HepG2 (cell line): ENCODE measurements at regions not wholly inside any gene's neighbourhood (a gene's known extent, or its start where the extent isn't known, plus 50 kb on each side); places are given as distances from the start of the nearest gene placed in this dataset.

Experiments
- GATAD1 ChIP-seq: IDR thresholded peaks from 2 replicates; pipeline ENCODE4 v1.6.1; 2016; ENCODE audit warnings: missing genetic modification reagents, missing compliant biosample characterization
- REL ChIP-seq: sonication (generic); formaldehyde crosslinking; conservative IDR thresholded peaks from 2 replicates; pipeline ENCODE4 v1.8.0; 2022; ENCODE audit warnings: mild to moderate bottlenecking, missing genetic modification reagents, moderate library complexity
- RFX3 ChIP-seq: IDR thresholded peaks from 2 replicates; pipeline ENCODE4 v1.6.1; 2016; ENCODE audit warnings: missing biosample characterization, missing genetic modification reagents
- SOX13 ChIP-seq, 3 experiments: fragments of 450-650 bp in 1 of 3; sonication (generic) in 1 of 3; formaldehyde crosslinking in 1 of 3; IDR thresholded peaks in 2 of 3; conservative IDR thresholded peaks in 1 of 3; 2 replicates each; pipeline versions ENCODE4 v1.5.0 to v1.6.1; 2016 to 2020; ENCODE audit warnings: antibody characterized with exemption in 1 of 3, mild to moderate bottlenecking in 1 of 3, missing compliant biosample characterization in 1 of 3, missing genetic modification reagents in 1 of 3, moderate library complexity in 1 of 3
- XBP1 ChIP-seq: sonication (generic); formaldehyde crosslinking; IDR thresholded peaks from 2 replicates; pipeline ENCODE4 v1.5.0; 2020; ENCODE audit warnings: missing genetic modification reagents
- ZNF282 ChIP-seq: fragments of 450-650 bp; IDR thresholded peaks from 2 replicates; pipeline ENCODE4 v1.6.1; 2018; ENCODE audit not compliant: partially characterized antibody
- ZNF350 ChIP-seq: sonication (generic); formaldehyde crosslinking; IDR thresholded peaks from 2 replicates; pipeline ENCODE4 v1.4.0; 2020; ENCODE audit warnings: mild to moderate bottlenecking, low read depth, missing genetic modification reagents, borderline replicate concordance
- TF ChIP-seq, protein P1 (sequence below): sonication (generic); formaldehyde crosslinking; IDR thresholded peaks from 2 replicates; pipeline ENCODE4 v1.5.1; 2020; ENCODE audit warnings: mild to moderate bottlenecking, missing genetic modification reagents, borderline replicate concordance
- TF ChIP-seq, protein P2 (sequence below): IDR thresholded peaks from 2 replicates; pipeline ENCODE4 v1.6.1; 2016; ENCODE audit warnings: low read depth
- TF ChIP-seq, protein P3 (sequence below): sonication (generic); formaldehyde crosslinking; IDR thresholded peaks from 2 replicates; pipeline ENCODE4 v1.4.0; 2020; ENCODE audit warnings: missing genetic modification reagents
- TF ChIP-seq, protein P4 (sequence below): IDR thresholded peaks from 2 replicates; pipeline ENCODE4 v1.6.1; 2016; ENCODE audit warnings: missing compliant biosample characterization, missing genetic modification reagents, borderline replicate concordance
- TF ChIP-seq, protein P5 (sequence below), 2 experiments: sonication (generic) in 1 of 2; formaldehyde crosslinking in 1 of 2; IDR thresholded peaks; 2 replicates each; pipeline versions ENCODE4 v1.4.0 to v1.6.1; 2016 to 2020; ENCODE audit warnings: borderline replicate concordance in 1 of 2, low read depth in 1 of 2, mild to moderate bottlenecking in 1 of 2, missing genetic modification reagents in 1 of 2

DNA sequence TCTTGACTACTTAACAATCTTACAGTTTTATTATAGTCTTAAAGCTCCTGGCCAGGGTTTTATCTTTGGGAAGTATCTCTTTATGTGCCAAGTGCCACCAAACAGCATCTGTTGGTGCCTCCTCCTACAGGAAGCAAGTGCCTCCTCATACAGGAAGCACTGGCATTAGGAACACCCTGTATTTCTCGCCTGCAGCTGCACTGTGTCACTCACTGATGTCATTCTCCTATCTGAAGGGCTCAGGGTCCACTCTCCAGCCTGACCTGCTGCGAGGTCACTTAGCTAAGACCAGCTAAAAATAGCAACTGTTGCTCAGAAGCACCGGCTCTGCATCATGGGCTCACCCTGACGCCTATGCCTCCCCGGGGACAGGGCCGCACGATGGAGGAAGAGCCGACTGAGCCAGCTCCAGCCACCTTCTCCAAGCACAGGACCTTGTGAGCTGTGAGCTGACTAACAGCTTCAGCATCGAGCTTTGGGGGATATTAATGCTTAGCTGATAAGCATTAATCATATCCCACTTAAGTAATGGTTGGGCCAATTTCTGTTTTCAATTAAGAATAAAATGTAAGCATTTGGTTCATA is 66.3 kb upstream of the CD93 start (continued):
- TF ChIP-seq, protein P1, sequence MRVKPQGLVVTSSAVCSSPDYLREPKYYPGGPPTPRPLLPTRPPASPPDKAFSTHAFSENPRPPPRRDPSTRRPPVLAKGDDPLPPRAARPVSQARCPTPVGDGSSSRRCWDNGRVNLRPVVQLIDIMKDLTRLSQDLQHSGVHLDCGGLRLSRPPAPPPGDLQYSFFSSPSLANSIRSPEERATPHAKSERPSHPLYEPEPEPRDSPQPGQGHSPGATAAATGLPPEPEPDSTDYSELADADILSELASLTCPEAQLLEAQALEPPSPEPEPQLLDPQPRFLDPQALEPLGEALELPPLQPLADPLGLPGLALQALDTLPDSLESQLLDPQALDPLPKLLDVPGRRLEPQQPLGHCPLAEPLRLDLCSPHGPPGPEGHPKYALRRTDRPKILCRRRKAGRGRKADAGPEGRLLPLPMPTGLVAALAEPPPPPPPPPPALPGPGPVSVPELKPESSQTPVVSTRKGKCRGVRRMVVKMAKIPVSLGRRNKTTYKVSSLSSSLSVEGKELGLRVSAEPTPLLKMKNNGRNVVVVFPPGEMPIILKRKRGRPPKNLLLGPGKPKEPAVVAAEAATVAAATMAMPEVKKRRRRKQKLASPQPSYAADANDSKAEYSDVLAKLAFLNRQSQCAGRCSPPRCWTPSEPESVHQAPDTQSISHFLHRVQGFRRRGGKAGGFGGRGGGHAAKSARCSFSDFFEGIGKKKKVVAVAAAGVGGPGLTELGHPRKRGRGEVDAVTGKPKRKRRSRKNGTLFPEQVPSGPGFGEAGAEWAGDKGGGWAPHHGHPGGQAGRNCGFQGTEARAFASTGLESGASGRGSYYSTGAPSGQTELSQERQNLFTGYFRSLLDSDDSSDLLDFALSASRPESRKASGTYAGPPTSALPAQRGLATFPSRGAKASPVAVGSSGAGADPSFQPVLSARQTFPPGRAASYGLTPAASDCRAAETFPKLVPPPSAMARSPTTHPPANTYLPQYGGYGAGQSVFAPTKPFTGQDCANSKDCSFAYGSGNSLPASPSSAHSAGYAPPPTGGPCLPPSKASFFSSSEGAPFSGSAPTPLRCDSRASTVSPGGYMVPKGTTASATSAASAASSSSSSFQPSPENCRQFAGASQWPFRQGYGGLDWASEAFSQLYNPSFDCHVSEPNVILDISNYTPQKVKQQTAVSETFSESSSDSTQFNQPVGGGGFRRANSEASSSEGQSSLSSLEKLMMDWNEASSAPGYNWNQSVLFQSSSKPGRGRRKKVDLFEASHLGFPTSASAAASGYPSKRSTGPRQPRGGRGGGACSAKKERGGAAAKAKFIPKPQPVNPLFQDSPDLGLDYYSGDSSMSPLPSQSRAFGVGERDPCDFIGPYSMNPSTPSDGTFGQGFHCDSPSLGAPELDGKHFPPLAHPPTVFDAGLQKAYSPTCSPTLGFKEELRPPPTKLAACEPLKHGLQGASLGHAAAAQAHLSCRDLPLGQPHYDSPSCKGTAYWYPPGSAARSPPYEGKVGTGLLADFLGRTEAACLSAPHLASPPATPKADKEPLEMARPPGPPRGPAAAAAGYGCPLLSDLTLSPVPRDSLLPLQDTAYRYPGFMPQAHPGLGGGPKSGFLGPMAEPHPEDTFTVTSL: peak; percentile 84
- TF ChIP-seq, protein P2, sequence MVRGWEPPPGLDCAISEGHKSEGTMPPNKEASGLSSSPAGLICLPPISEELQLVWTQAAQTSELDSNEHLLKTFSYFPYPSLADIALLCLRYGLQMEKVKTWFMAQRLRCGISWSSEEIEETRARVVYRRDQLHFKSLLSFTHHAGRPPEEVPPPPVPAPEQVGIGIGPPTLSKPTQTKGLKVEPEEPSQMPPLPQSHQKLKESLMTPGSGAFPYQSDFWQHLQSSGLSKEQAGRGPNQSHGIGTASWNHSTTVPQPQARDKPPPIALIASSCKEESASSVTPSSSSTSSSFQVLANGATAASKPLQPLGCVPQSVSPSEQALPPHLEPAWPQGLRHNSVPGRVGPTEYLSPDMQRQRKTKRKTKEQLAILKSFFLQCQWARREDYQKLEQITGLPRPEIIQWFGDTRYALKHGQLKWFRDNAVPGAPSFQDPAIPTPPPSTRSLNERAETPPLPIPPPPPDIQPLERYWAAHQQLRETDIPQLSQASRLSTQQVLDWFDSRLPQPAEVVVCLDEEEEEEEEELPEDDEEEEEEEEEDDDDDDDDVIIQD: peak; percentile 65; the same call in 1 of the 2 replicates
- TF ChIP-seq, protein P3, sequence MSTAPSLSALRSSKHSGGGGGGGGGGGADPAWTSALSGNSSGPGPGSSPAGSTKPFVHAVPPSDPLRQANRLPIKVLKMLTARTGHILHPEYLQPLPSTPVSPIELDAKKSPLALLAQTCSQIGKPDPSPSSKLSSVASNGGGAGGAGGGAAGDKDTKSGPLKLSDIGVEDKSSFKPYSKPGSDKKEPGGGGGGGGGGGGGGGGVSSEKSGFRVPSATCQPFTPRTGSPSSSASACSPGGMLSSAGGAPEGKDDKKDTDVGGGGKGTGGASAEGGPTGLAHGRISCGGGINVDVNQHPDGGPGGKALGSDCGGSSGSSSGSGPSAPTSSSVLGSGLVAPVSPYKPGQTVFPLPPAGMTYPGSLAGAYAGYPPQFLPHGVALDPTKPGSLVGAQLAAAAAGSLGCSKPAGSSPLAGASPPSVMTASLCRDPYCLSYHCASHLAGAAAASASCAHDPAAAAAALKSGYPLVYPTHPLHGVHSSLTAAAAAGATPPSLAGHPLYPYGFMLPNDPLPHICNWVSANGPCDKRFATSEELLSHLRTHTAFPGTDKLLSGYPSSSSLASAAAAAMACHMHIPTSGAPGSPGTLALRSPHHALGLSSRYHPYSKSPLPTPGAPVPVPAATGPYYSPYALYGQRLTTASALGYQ (CRISPR knock-in tag): no peak
- TF ChIP-seq, protein P4, sequence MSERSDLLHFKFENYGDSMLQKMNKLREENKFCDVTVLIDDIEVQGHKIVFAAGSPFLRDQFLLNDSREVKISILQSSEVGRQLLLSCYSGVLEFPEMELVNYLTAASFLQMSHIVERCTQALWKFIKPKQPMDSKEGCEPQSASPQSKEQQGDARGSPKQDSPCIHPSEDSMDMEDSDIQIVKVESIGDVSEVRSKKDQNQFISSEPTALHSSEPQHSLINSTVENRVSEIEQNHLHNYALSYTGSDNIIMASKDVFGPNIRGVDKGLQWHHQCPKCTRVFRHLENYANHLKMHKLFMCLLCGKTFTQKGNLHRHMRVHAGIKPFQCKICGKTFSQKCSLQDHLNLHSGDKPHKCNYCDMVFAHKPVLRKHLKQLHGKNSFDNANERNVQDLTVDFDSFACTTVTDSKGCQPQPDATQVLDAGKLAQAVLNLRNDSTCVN (CRISPR knock-in tag): peak; percentile 62; the same call in 1 of the 2 replicates
- TF ChIP-seq, protein P5, sequence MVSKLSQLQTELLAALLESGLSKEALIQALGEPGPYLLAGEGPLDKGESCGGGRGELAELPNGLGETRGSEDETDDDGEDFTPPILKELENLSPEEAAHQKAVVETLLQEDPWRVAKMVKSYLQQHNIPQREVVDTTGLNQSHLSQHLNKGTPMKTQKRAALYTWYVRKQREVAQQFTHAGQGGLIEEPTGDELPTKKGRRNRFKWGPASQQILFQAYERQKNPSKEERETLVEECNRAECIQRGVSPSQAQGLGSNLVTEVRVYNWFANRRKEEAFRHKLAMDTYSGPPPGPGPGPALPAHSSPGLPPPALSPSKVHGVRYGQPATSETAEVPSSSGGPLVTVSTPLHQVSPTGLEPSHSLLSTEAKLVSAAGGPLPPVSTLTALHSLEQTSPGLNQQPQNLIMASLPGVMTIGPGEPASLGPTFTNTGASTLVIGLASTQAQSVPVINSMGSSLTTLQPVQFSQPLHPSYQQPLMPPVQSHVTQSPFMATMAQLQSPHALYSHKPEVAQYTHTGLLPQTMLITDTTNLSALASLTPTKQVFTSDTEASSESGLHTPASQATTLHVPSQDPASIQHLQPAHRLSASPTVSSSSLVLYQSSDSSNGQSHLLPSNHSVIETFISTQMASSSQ (IDR thresholded peaks at IDR 0.05; ENCODE audit: low read depth): no peak
- TF ChIP-seq, protein P5 (CRISPR knock-in tag; IDR thresholded peaks at IDR 0.05; ENCODE audit: borderline replicate concordance): no peak
- TF ChIP-seq REL (CRISPR knock-in tag): no peak
- peak; percentile 50 for TF ChIP-seq RFX3
- peak; percentile 58; the same call in 1 of the 2 replicates for TF ChIP-seq GATAD1 (CRISPR knock-in tag)
- TF ChIP-seq ZNF350 (CRISPR knock-in tag): peak; percentile 77
- no peak for TF ChIP-seq XBP1 (CRISPR knock-in tag)
- no peak for TF ChIP-seq ZNF282
- no peak for TF ChIP-seq SOX13 (IDR thresholded peaks at IDR 0.05)
- peak in 1 of 2 experiments; percentile 38; a peak in 1 of 4 replicates for TF ChIP-seq SOX13 (CRISPR knock-in tag; conservative IDR thresholded peaks at IDR 0.05 in 1 of 2, IDR thresholded peaks at IDR 0.05 in 1 of 2)
